Retinal pigment epithelial cell (primary cell): ENCODE measurements at regions not wholly inside any gene's neighbourhood (a gene's known extent, or its start where the extent isn't known, plus 50 kb on each side); places are given as distances from the start of the nearest gene placed in this dataset.
A peak's percentile ranks its signal among the peaks of the same experiment; 100 is the strongest.

Experiments used
- DNase-seq: peaks from one replicate; pipeline ENCODE4 v3.0.0-alpha.2; 2010; ENCODE audit warnings: low read depth
- H3K4me3 ChIP-seq: 2 replicates; pipeline ENCODE4 v1.5.1; 2011; ENCODE audit warnings: mild to moderate bottlenecking, low read length, control low read depth, moderate library complexity
- CTCF ChIP-seq: conservative IDR thresholded peaks from 2 replicates; pipeline ENCODE4 v1.5.1; 2011; ENCODE audit warnings: low read depth, low read length, control low read depth, inconsistent platforms

- no peak overlapping the region for H3K4me3 ChIP-seq
- peak; percentile 74 for DNase-seq
- TF ChIP-seq CTCF = no peak
Measured at GRCh38 chr13:107743983-107744382, 471.4 kb downstream of the LIG4 start.

- H3K4me3 ChIP-seq = no peak overlapping the region
- DNase-seq = no peak
- no peak for TF ChIP-seq CTCF
Measured at GRCh38 chr13:107743526-107743925, 471.8 kb downstream of the LIG4 start.

GRCh38 chr13:107743100-107743499 is 472.2 kb downstream of the LIG4 start:
- TF ChIP-seq CTCF = no peak
- H3K4me3 ChIP-seq = no peak overlapping the region
- DNase-seq = no peak

GRCh38 chr13:107742544-107742943 is 472.8 kb downstream of the LIG4 start:
- DNase-seq = no peak
- TF ChIP-seq CTCF = peak; percentile 5
- H3K4me3 ChIP-seq = no peak overlapping the region

- no peak for DNase-seq
- no peak for TF ChIP-seq CTCF
- H3K4me3 ChIP-seq = no peak overlapping the region
Measured at GRCh38 chr13:107738004-107738403, 477.3 kb downstream of the LIG4 start.

GRCh38 chr13:107736731-107737130 is 478.6 kb downstream of the LIG4 start:
- no peak overlapping the region for H3K4me3 ChIP-seq
- no peak for TF ChIP-seq CTCF
- DNase-seq = no peak

GRCh38 chr13:107736170-107736569 is 479.2 kb downstream of the LIG4 start:
- no peak for DNase-seq
- TF ChIP-seq CTCF = no peak
- no peak overlapping the region for H3K4me3 ChIP-seq
